SK-N-SH treated with all-trans-retinoic acid at 6 μM for 48 hours (cell line): ENCODE measurements at regions not wholly inside any gene's neighbourhood (a gene's known extent, or its start where the extent isn't known, plus 50 kb on each side); places are given as distances from the start of the nearest gene placed in this dataset.

Experiments
- BACH2 ChIP-seq: fragments of 250-450 bp; sonication (Bioruptor Pico); IDR thresholded peaks from 2 replicates; pipeline ENCODE4 v1.9.0; 2021; ENCODE audit warnings: mild to moderate bottlenecking, borderline replicate concordance
- OSR1 ChIP-seq: fragments of 250-450 bp; sonication (Bioruptor Pico); IDR thresholded peaks from 2 replicates; pipeline ENCODE4 v1.8.0; 2022; ENCODE audit warnings: moderate library complexity, mild to moderate bottlenecking, inconsistent platforms
- SNAI2 ChIP-seq: fragments of 250-450 bp; sonication (Bioruptor Pico); IDR thresholded peaks from 2 replicates; pipeline ENCODE4 v1.5.0; 2020; ENCODE audit warnings: mild to moderate bottlenecking, moderate library complexity
- ZC3H10 ChIP-seq: fragments of 250-450 bp; sonication (Bioruptor Pico); IDR thresholded peaks from 2 replicates; pipeline ENCODE4 v1.5.1; 2021; ENCODE audit warnings: mild to moderate bottlenecking, moderate library complexity
- ZFP3 ChIP-seq: fragments of 250-450 bp; sonication (Bioruptor Pico); IDR thresholded peaks from 2 replicates; pipeline ENCODE4 v1.5.0; 2020; ENCODE audit warnings: mild to moderate bottlenecking, moderate library complexity
- ZNF565 ChIP-seq: fragments of 450-650 bp; formaldehyde crosslinking; conservative IDR thresholded peaks from 2 replicates; pipeline ENCODE4 v1.5.0; 2020; ENCODE audit warnings: low read depth, mild to moderate bottlenecking, moderate library complexity
- TF ChIP-seq, protein P1 (sequence below): fragments of 250-450 bp; sonication (Bioruptor Pico); IDR thresholded peaks from 2 replicates; pipeline ENCODE4 v1.8.0; 2020; ENCODE audit warnings: mild to moderate bottlenecking, moderate library complexity, borderline replicate concordance

DNA sequence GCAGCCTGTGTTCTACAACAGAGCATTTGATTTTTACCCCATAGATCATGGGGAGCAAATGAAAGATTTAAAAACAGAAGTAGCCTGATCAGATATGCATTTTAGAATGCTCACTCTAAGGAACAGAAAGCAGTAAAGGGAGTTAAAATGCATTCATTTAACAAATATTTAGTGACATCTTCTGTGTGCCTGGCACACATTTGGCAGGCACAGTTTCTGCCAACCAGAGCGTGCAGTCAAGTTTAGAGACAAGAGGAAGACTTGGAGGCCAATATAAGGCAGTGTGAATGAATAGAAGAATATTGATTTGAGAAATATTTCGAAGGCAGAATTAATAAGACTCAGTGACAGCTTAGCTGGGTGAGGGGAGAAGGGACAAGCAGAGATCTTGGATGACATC, 210.1 kb downstream of the KDR start:
- TF ChIP-seq OSR1 (CRISPR knock-in tag): no peak
- TF ChIP-seq, protein P1, sequence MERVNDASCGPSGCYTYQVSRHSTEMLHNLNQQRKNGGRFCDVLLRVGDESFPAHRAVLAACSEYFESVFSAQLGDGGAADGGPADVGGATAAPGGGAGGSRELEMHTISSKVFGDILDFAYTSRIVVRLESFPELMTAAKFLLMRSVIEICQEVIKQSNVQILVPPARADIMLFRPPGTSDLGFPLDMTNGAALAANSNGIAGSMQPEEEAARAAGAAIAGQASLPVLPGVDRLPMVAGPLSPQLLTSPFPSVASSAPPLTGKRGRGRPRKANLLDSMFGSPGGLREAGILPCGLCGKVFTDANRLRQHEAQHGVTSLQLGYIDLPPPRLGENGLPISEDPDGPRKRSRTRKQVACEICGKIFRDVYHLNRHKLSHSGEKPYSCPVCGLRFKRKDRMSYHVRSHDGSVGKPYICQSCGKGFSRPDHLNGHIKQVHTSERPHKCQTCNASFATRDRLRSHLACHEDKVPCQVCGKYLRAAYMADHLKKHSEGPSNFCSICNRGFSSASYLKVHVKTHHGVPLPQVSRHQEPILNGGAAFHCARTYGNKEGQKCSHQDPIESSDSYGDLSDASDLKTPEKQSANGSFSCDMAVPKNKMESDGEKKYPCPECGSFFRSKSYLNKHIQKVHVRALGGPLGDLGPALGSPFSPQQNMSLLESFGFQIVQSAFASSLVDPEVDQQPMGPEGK (CRISPR knock-in tag): no peak
- TF ChIP-seq ZNF565: no peak
- TF ChIP-seq BACH2 (CRISPR knock-in tag): no peak
- no peak for TF ChIP-seq ZFP3 (CRISPR knock-in tag)
- TF ChIP-seq SNAI2 (CRISPR knock-in tag): no peak
- no peak for TF ChIP-seq ZC3H10
